IMR-90 (cell line): ENCODE measurements at regions not wholly inside any gene's neighbourhood (a gene's known extent, or its start where the extent isn't known, plus 50 kb on each side); places are given as distances from the start of the nearest gene placed in this dataset.

Experiments
- ATAC-seq: fragments of 200-7000 bp; cut with Tn5 transposase; 2 replicates; pipeline ENCODE4 v1.9.1; 2020; ENCODE audit warnings: low read depth, mild to moderate bottlenecking, moderate library complexity
- BruUV-seq: library from RNA; stranded (reverse); fragments of 400-500 nt; replicated peaks from 2 replicates; lab custom pipeline; 2021; lab: Mats Ljungman, UMichigan
- CTCF ChIA-PET: fragments of 300-600 bp; formaldehyde crosslinking; extraction: SDS; loops from one replicate; lab custom pipeline; 2021; ENCODE audit warnings: antibody characterized with exemption; lab: Yijun Ruan, JAX
- POLR2A ChIA-PET: fragments of 300-600 bp; sonication (Branson Sonifier 250); formaldehyde crosslinking; loops from one replicate; lab custom pipeline; 2022; ENCODE audit warnings: antibody characterized with exemption; ENCODE audit not compliant: unreplicated experiment; lab: Charles Lee
- DNase-seq: peaks from one replicate; pipeline ENCODE4 v3.0.0; 2013
- H2AFZ ChIP-seq: replicated peaks from 2 replicates; pipeline ENCODE3; 2013; ENCODE audit warnings: low read length, mild to moderate bottlenecking; ENCODE audit not compliant: poor library complexity
- H2AK5ac ChIP-seq: 2 replicates; pipeline ENCODE4 v1.6.1; 2013; ENCODE audit warnings: low read depth, low read length, inconsistent platforms
- H2AK9ac ChIP-seq: replicated peaks from 2 replicates; pipeline ENCODE3; 2013; ENCODE audit warnings: mild to moderate bottlenecking, low read depth, low read length, moderate library complexity; ENCODE audit not compliant: poor library complexity
- H2BK120ac ChIP-seq: 2 replicates; pipeline ENCODE4 v1.6.1; 2013; ENCODE audit warnings: low read depth, low read length, inconsistent platforms
- H2BK15ac ChIP-seq: 3 replicates; pipeline ENCODE4 v1.6.1; 2013; ENCODE audit warnings: low read depth, low read length, inconsistent platforms
- H2BK20ac ChIP-seq: 2 replicates; pipeline ENCODE4 v1.6.1; 2013; ENCODE audit warnings: low read depth, mild to moderate bottlenecking, inconsistent platforms, low read length, moderate library complexity
- H2BK5ac ChIP-seq: 2 replicates; pipeline ENCODE4 v1.6.1; 2013; ENCODE audit warnings: mild to moderate bottlenecking, low read depth, low read length, inconsistent platforms; ENCODE audit not compliant: poor library complexity, severe bottlenecking
- H3K14ac ChIP-seq: replicated peaks from 2 replicates; pipeline ENCODE4 v1.6.1; 2013; ENCODE audit warnings: low read depth, low read length, inconsistent platforms
- H3K18ac ChIP-seq: 2 replicates; pipeline ENCODE4 v1.6.1; 2013; ENCODE audit warnings: low read depth, low read length, control low read depth
- H3K23ac ChIP-seq: 2 replicates; pipeline ENCODE4 v1.6.1; 2013; ENCODE audit warnings: low read depth, low read length, inconsistent platforms
- H3K27ac ChIP-seq: 2 replicates; pipeline ENCODE4 v1.5.1; 2013; ENCODE audit warnings: mild to moderate bottlenecking, control low read depth, low read length; ENCODE audit not compliant: insufficient read depth
- H3K27me3 ChIP-seq: 2 replicates; pipeline ENCODE4 v1.6.1; 2013; ENCODE audit warnings: low read length; ENCODE audit not compliant: control insufficient read depth, insufficient read depth
- H3K36me3 ChIP-seq: 2 replicates; pipeline ENCODE4 v1.6.1; 2013; ENCODE audit warnings: low read length, mixed read lengths; ENCODE audit not compliant: control insufficient read depth, insufficient read depth
- H3K4ac ChIP-seq: 2 replicates; pipeline ENCODE4 v1.6.1; 2013; ENCODE audit warnings: low read depth, low read length, inconsistent platforms
- H3K4me1 ChIP-seq: 2 replicates; pipeline ENCODE4 v1.6.1; 2013; ENCODE audit warnings: low read length, mixed read lengths; ENCODE audit not compliant: control insufficient read depth, insufficient read depth
- H3K4me2 ChIP-seq: 2 replicates; pipeline ENCODE4 v1.6.1; 2013; ENCODE audit warnings: low read depth, mild to moderate bottlenecking, control low read depth, low read length, moderate library complexity
- H3K4me3 ChIP-seq: 2 replicates; pipeline ENCODE4 v1.5.1; 2013; ENCODE audit warnings: low read depth, mild to moderate bottlenecking, control low read depth, low read length, moderate library complexity; ENCODE audit not compliant: insufficient read depth
- H3K56ac ChIP-seq: 2 replicates; pipeline ENCODE4 v1.6.1; 2013; ENCODE audit warnings: low read length, inconsistent platforms; ENCODE audit not compliant: insufficient read depth; ENCODE audit errors: extremely low read depth
- H3K79me1 ChIP-seq, 2 experiments: 2 replicates each; pipeline ENCODE4 v1.6.1; 2013; ENCODE audit warnings: low read length in 2 of 2, inconsistent platforms in 1 of 2, low read depth in 1 of 2
- H3K9ac ChIP-seq: 2 replicates; pipeline ENCODE4 v1.6.1; 2013; ENCODE audit warnings: low read depth, low read length, control low read depth
- H3K9me1 ChIP-seq: 2 replicates; pipeline ENCODE4 v1.6.1; 2013; ENCODE audit warnings: low read length, inconsistent platforms; ENCODE audit not compliant: insufficient read depth
- H3K9me3 ChIP-seq: 2 replicates; pipeline ENCODE4 v1.6.1; 2013; ENCODE audit warnings: low read length; ENCODE audit not compliant: control insufficient read depth, insufficient read depth
- H4K20me1 ChIP-seq: 2 replicates; pipeline ENCODE4 v1.6.1; 2013; ENCODE audit warnings: low read length, inconsistent platforms; ENCODE audit not compliant: insufficient read depth
- H4K5ac ChIP-seq: 2 replicates; pipeline ENCODE4 v1.6.1; 2013; ENCODE audit warnings: mild to moderate bottlenecking, low read depth, low read length, control low read depth
- H4K8ac ChIP-seq, 2 experiments: 2 replicates each; pipeline ENCODE4 v1.6.1; 2013; ENCODE audit warnings: low read depth in 2 of 2, low read length in 2 of 2, control low read depth in 1 of 2, inconsistent platforms in 1 of 2
- H4K91ac ChIP-seq: 2 replicates; pipeline ENCODE4 v1.6.1; 2013; ENCODE audit warnings: low read depth, low read length, inconsistent platforms; ENCODE audit not compliant: insufficient read depth
- CEBPB ChIP-seq: IDR thresholded peaks from 2 replicates; pipeline ENCODE4 v1.6.1; 2012; ENCODE audit warnings: low read depth, low read length, improper control_type of control experiment
- CHD1 ChIP-seq: IDR thresholded peaks from 2 replicates; pipeline ENCODE4 v1.6.1; 2012; ENCODE audit warnings: low read depth, low read length, improper control_type of control experiment
- MAFK ChIP-seq: IDR thresholded peaks from 2 replicates; pipeline ENCODE4 v1.6.1; 2012; ENCODE audit warnings: low read depth, low read length, improper control_type of control experiment
- MAZ ChIP-seq: IDR thresholded peaks from 2 replicates; pipeline ENCODE4 v1.6.1; 2012; ENCODE audit warnings: low read depth, mild to moderate bottlenecking, low read length, improper control_type of control experiment, moderate library complexity, borderline replicate concordance
- RCOR1 ChIP-seq: IDR thresholded peaks from 2 replicates; pipeline ENCODE4 v1.6.1; 2012; ENCODE audit warnings: mild to moderate bottlenecking, low read length, improper control_type of control experiment; ENCODE audit not compliant: insufficient replicate concordance
- RFX5 ChIP-seq: IDR thresholded peaks from 2 replicates; pipeline ENCODE4 v1.8.0; 2012; ENCODE audit warnings: low read depth, mild to moderate bottlenecking, low read length, moderate library complexity
- WGBS, 2 experiments: methylation state at CpG; one replicate each; pipeline versions ENCODE4 v1.1.5 to v1.1.7; 2013; ENCODE audit warnings: missing lambda C conversion rate in 2 of 2; ENCODE audit not compliant: insufficient read length in 1 of 2; ENCODE audit errors: extremely low coverage in 2 of 2; 5-methylcytosine and 5-hydroxymethylcytosine counted together
- dilution Hi-C: fragments of 300-500 bp; cut with HindIII; formaldehyde crosslinking; loops from one replicate; pipeline ENCODE4 v1.14.3; 2018; ENCODE audit warnings: low sequenced_read_pairs; ENCODE audit not compliant: unreplicated experiment
- in situ Hi-C: fragments of 300-500 bp; cut with MboI; formaldehyde crosslinking; loops from 3 replicates; pipeline ENCODE4 v1.14.3; 2019; ENCODE audit warnings: low sequenced_read_pairs, inconsistent platforms, mixed read lengths
- intact Hi-C: fragments of 100-400 bp; cut with micrococcal nuclease; formaldehyde crosslinking; loops from 2 replicates; pipeline ENCODE4 v1.10.0; 2022
- TF ChIP-seq, protein P1 (sequence below): conservative IDR thresholded peaks from 2 replicates; pipeline ENCODE4 v1.5.1; 2012; ENCODE audit warnings: mild to moderate bottlenecking, low read depth, low read length, improper control_type of control experiment

DNA sequence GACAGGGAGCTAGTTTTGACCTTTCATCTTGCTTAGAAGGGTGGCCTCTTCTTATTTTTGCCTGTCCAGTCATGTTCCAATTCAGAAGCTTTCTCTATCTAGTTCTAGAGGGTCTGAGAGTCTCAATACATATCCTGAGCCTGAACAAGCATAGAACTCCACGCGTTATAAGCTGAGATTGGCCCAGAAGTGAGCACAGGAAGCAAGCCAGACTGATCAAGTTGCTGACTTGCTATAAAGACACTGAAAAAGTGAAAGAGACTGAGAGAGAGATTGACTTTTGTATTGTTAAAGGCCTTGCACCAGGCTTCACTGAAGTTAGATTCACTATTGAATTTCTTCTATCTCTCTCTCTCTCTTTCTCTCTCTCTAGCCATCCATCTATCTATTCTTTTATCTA, 142.7 kb upstream of the DOCK10 start:
- dilution Hi-C loops (no loop called here), in situ Hi-C loops (no loop called here), intact Hi-C loops (no loop called here)
- Histone ChIP-seq H3K4ac (no peak overlapping the region), H2AK5ac (no peak overlapping the region), H2BK20ac (no peak overlapping the region), H3K9me3 (no peaks in the 10 kb centered on the region), H3K9ac (no peak overlapping the region), H4K91ac (no peak overlapping the region), H3K4me1 (no peaks in the 10 kb centered on the region), H2BK5ac (no peak overlapping the region), H3K14ac (no peak overlapping the region), H3K4me3 (no peak overlapping the region), H4K5ac (no peak overlapping the region), H2AFZ (no peak overlapping the region), H3K23ac (no peak overlapping the region), H3K56ac (no peak overlapping the region), H3K18ac (no peak overlapping the region), H3K36me3 (no peaks in the 10 kb centered on the region), H3K4me2 (no peak overlapping the region), H3K9me1 (0 out of 2 replicates have a peak, but pooled peaks cover 3% of the 10 kb centered on the region), H2AK9ac (no peak overlapping the region), H2BK120ac (no peak overlapping the region), H2BK15ac (no peak overlapping the region), H3K27ac (no peak overlapping the region), H4K20me1 (no peaks in the 10 kb centered on the region), H3K27me3 (no peaks in the 10 kb centered on the region), H4K8ac (no peak overlapping the region), H3K79me1 (no peaks in the 10 kb centered on the region)
- ChIA-PET POLR2A (no interaction called here), CTCF (no interaction called here)
- TF ChIP-seq MAFK (no peak), CHD1 (no peak), MAZ (no peak), CEBPB (no peak), RCOR1 (no peak), RFX5 (no peak)
- TF ChIP-seq, protein P1, sequence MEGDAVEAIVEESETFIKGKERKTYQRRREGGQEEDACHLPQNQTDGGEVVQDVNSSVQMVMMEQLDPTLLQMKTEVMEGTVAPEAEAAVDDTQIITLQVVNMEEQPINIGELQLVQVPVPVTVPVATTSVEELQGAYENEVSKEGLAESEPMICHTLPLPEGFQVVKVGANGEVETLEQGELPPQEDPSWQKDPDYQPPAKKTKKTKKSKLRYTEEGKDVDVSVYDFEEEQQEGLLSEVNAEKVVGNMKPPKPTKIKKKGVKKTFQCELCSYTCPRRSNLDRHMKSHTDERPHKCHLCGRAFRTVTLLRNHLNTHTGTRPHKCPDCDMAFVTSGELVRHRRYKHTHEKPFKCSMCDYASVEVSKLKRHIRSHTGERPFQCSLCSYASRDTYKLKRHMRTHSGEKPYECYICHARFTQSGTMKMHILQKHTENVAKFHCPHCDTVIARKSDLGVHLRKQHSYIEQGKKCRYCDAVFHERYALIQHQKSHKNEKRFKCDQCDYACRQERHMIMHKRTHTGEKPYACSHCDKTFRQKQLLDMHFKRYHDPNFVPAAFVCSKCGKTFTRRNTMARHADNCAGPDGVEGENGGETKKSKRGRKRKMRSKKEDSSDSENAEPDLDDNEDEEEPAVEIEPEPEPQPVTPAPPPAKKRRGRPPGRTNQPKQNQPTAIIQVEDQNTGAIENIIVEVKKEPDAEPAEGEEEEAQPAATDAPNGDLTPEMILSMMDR: no peak
- no peak for DNase-seq
- 92% methylated on average over 2 of the region's 2 CpGs; no CpG with 5 or more reads in 1 of the 2 experiments for WGBS, 2 experiments
- no TSS peak for BruUV-seq
- ATAC-seq: no peak
